Dedifferentiated amniotic fluid mesenchymal stem cell (primary cell): ENCODE measurements at regions not wholly inside any gene's neighbourhood (a gene's known extent, or its start where the extent isn't known, plus 50 kb on each side); places are given as distances from the start of the nearest gene placed in this dataset.
"Not testable (repeated sequence)": the region's sequence is repeated elsewhere in the genome, so short reads cannot be mapped to it uniquely, and the experiment has no call there.

Source experiments
- DNase-seq: peaks from one replicate; pipeline ENCODE4 v3.0.0-alpha.2; 2016; ENCODE audit errors: extremely low spot score

GRCh38 chr16:86885139-86885538 is 306.8 kb downstream of the FOXL1 start:
- no peak for DNase-seq

GRCh38 chr16:86886651-86887050 is 308.3 kb downstream of the FOXL1 start:
- no peak for DNase-seq

GRCh38 chr16:86887416-86887815 is 309.1 kb downstream of the FOXL1 start:
- DNase-seq: no peak

GRCh38 chr16:86888231-86889053 is 310.1 kb downstream of the FOXL1 start:
- DNase-seq: no peak

- DNase-seq: not testable (repeated sequence)
Observed at GRCh38 chr16:86889054-86889366, 310.7 kb downstream of the FOXL1 start.

- no peak for DNase-seq
Observed at GRCh38 chr16:86889974-86890373, 311.6 kb downstream of the FOXL1 start.

GRCh38 chr16:86891121-86891520 is 312.8 kb downstream of the FOXL1 start:
- no peak for DNase-seq

- DNase-seq: no peak
Observed at GRCh38 chr16:86891631-86892030, 313.3 kb downstream of the FOXL1 start.

- no peak for DNase-seq
Observed at GRCh38 chr16:86892509-86892908, 314.2 kb downstream of the FOXL1 start.

GRCh38 chr16:86893506-86893905 is 315.2 kb downstream of the FOXL1 start:
- no peak for DNase-seq

GRCh38 chr16:86894029-86894567 is 315.7 kb downstream of the FOXL1 start:
- no peak for DNase-seq

- no peak for DNase-seq
Observed at GRCh38 chr16:86894925-86895324, 316.6 kb downstream of the FOXL1 start.

- no peak for DNase-seq
Observed at GRCh38 chr16:86895606-86896005, 317.3 kb downstream of the FOXL1 start.

- DNase-seq: no peak
Observed at GRCh38 chr16:86896976-86897375, 318.6 kb downstream of the FOXL1 start.

GRCh38 chr16:86897486-86897885 is 319.1 kb downstream of the FOXL1 start:
- no peak for DNase-seq

GRCh38 chr16:86898386-86898785 is 320.0 kb downstream of the FOXL1 start:
- no peak for DNase-seq

GRCh38 chr16:86899151-86899550 is 320.8 kb downstream of the FOXL1 start:
- no peak for DNase-seq

- DNase-seq: no peak
Observed at GRCh38 chr16:86899757-86900156, 321.4 kb downstream of the FOXL1 start.

- no peak for DNase-seq
Observed at GRCh38 chr16:86901483-86901882, 323.1 kb downstream of the FOXL1 start.

GRCh38 chr16:86902656-86903001 is 324.3 kb downstream of the FOXL1 start:
- no peak for DNase-seq

GRCh38 chr16:86903068-86903467 is 324.7 kb downstream of the FOXL1 start:
- no peak for DNase-seq

GRCh38 chr16:86905302-86905701 is 327.0 kb downstream of the FOXL1 start:
- no peak for DNase-seq

GRCh38 chr16:86906623-86907022 is 328.3 kb downstream of the FOXL1 start:
- DNase-seq: no peak
